H1 (cell line): ENCODE measurements at regions not wholly inside any gene's neighbourhood (a gene's known extent, or its start where the extent isn't known, plus 50 kb on each side); places are given as distances from the start of the nearest gene placed in this dataset.

ENCODE experiments used
- CTCF ChIA-PET: fragments of 300-600 bp; sonication (Branson Sonifier 250); formaldehyde crosslinking; loops from one replicate; lab custom pipeline; 2021; ENCODE audit not compliant: partially characterized antibody; lab: Charles Lee
- POLR2A ChIA-PET: fragments of 300-600 bp; sonication (Branson Sonifier 250); formaldehyde crosslinking; loops from one replicate; lab custom pipeline; 2021; ENCODE audit warnings: inconsistent platforms; ENCODE audit not compliant: partially characterized antibody; lab: Charles Lee
- DNase-seq, 2 experiments: peaks; one replicate each; pipeline versions ENCODE4 v3.0.0 to v3.0.0-alpha.2; 2010 to 2022; ENCODE audit warnings: low spot score in 2 of 2, low read depth in 1 of 2, mixed read lengths in 1 of 2
- FAIRE-seq: peaks from 2 replicates; lab custom pipeline; 2011; peaks lifted over from hg19 to GRCh38; lab: Jason Lieb, UNC
- H2AFZ ChIP-seq: 2 replicates; pipeline ENCODE4 v1.8.1; 2012; ENCODE audit warnings: low read length, inconsistent platforms
- H2AK5ac ChIP-seq: 2 replicates; pipeline ENCODE4 v1.6.1; 2013; ENCODE audit warnings: low read depth, low read length
- H2BK120ac ChIP-seq: replicated peaks from 2 replicates; pipeline ENCODE3; 2013; ENCODE audit warnings: low read depth, low read length, inconsistent platforms
- H2BK12ac ChIP-seq: 2 replicates; pipeline ENCODE4 v1.6.1; 2013; ENCODE audit warnings: low read depth, low read length
- H2BK15ac ChIP-seq: 2 replicates; pipeline ENCODE4 v1.6.1; 2013; ENCODE audit warnings: low read length
- H2BK20ac ChIP-seq: 2 replicates; pipeline ENCODE4 v1.6.1; 2013; ENCODE audit warnings: low read length
- H2BK5ac ChIP-seq: 2 replicates; pipeline ENCODE4 v1.6.1; 2013; ENCODE audit warnings: low read depth, low read length
- H3K14ac ChIP-seq: 2 replicates; pipeline ENCODE4 v1.6.1; 2013; ENCODE audit warnings: inconsistent platforms; ENCODE audit not compliant: insufficient read length
- H3K18ac ChIP-seq: 2 replicates; pipeline ENCODE4 v1.6.1; 2013; ENCODE audit warnings: low read length; ENCODE audit errors: extremely low read depth
- H3K23ac ChIP-seq: 2 replicates; pipeline ENCODE4 v1.6.1; 2013; ENCODE audit warnings: inconsistent platforms; ENCODE audit not compliant: insufficient read length
- H3K23me2 ChIP-seq: 2 replicates; pipeline ENCODE4 v1.6.1; 2013; ENCODE audit warnings: low read depth, low read length
- H3K27ac ChIP-seq: 2 replicates; pipeline ENCODE4 v1.6.1; 2011; ENCODE audit warnings: low read depth, low read length, inconsistent platforms
- H3K27me3 ChIP-seq, 4 experiments: replicated peaks in 1 of 4; 1 replicate in 1 of 4; 2 replicates in 3 of 4; pipeline versions ENCODE4 v1.6.1 to v1.8.1; 2011 to 2013; ENCODE audit warnings: low read length in 3 of 4, mild to moderate bottlenecking in 3 of 4, inconsistent platforms in 2 of 4, mixed read lengths in 2 of 4, moderate library complexity in 1 of 4; ENCODE audit not compliant: control insufficient read depth in 3 of 4, insufficient read depth in 3 of 4; ENCODE audit errors: extremely low read depth in 1 of 4
- H3K36me3 ChIP-seq, 4 experiments: 2 replicates each; pipeline versions ENCODE4 v1.6.1 to v1.8.1; 2011 to 2013; ENCODE audit warnings: mild to moderate bottlenecking in 4 of 4, low read length in 3 of 4, moderate library complexity in 2 of 4, control low read depth in 1 of 4, inconsistent platforms in 1 of 4; ENCODE audit not compliant: insufficient read depth in 4 of 4, control insufficient read depth in 2 of 4
- H3K4ac ChIP-seq: replicated peaks from 2 replicates; pipeline ENCODE3; 2013; ENCODE audit warnings: low read length, low read depth, mixed read lengths, inconsistent platforms; ENCODE audit not compliant: insufficient read length
- H3K4me1 ChIP-seq, 4 experiments: replicated peaks in 1 of 4; 1 replicate in 1 of 4; 2 replicates in 3 of 4; pipeline versions ENCODE4 v1.6.1 to v1.8.1; 2011 to 2013; ENCODE audit warnings: low read length in 3 of 4, inconsistent platforms in 2 of 4, mixed read lengths in 1 of 4; ENCODE audit not compliant: insufficient read depth in 4 of 4, control insufficient read depth in 3 of 4
- H3K4me2 ChIP-seq, 2 experiments: 2 replicates each; pipeline versions ENCODE4 v1.6.1 to v1.8.1; 2011 to 2013; ENCODE audit warnings: low read depth in 2 of 2, low read length in 2 of 2, control low read depth in 1 of 2, inconsistent platforms in 1 of 2, mild to moderate bottlenecking in 1 of 2; ENCODE audit not compliant: insufficient read depth in 1 of 2
- H3K4me3 ChIP-seq, 4 experiments: fragments of 200-600, 300-600 bp in 1 of 4; sonication (generic), shearing (Covaris generic), sonication (Bioruptor Twin) in 1 of 4; 2 replicates each; pipeline versions ENCODE4 v1.5.1 to v1.8.1; 2011 to 2016; ENCODE audit warnings: low read length in 4 of 4, low read depth in 3 of 4, control low read depth in 2 of 4, inconsistent platforms in 2 of 4, mild to moderate bottlenecking in 2 of 4, mixed read lengths in 1 of 4, moderate library complexity in 1 of 4; ENCODE audit not compliant: insufficient read depth in 2 of 4; ENCODE audit errors: extremely low read depth in 1 of 4
- H3K56ac ChIP-seq: replicated peaks from 2 replicates; pipeline ENCODE3; 2013; ENCODE audit warnings: low read depth, mild to moderate bottlenecking, mixed read lengths, low read length, inconsistent platforms; ENCODE audit not compliant: insufficient read length
- H3K79me1 ChIP-seq: 2 replicates; pipeline ENCODE4 v1.6.1; 2013; ENCODE audit warnings: low read depth, low read length, control low read depth
- H3K79me2 ChIP-seq, 2 experiments: 2 replicates each; pipeline versions ENCODE4 v1.6.1 to v1.8.1; 2012 to 2013; ENCODE audit warnings: low read length in 2 of 2, mild to moderate bottlenecking in 2 of 2, inconsistent platforms in 1 of 2; ENCODE audit not compliant: insufficient read depth in 2 of 2, control insufficient read depth in 1 of 2
- H3K9ac ChIP-seq, 4 experiments: replicated peaks in 1 of 4; 1 replicate in 1 of 4; 2 replicates in 3 of 4; pipeline versions ENCODE4 v1.6.1 to v1.8.1; 2011 to 2013; ENCODE audit warnings: low read depth in 3 of 4, low read length in 3 of 4, control low read depth in 2 of 4, mild to moderate bottlenecking in 2 of 4, moderate library complexity in 2 of 4, inconsistent platforms in 1 of 4; ENCODE audit errors: extremely low read depth in 1 of 4
- H3K9me3 ChIP-seq, 2 experiments: 2 replicates each; pipeline versions ENCODE4 v1.6.1 to v1.8.1; 2012 to 2013; ENCODE audit warnings: mild to moderate bottlenecking in 2 of 2, moderate library complexity in 2 of 2, control low read depth in 1 of 2, inconsistent platforms in 1 of 2, low read depth in 1 of 2, low read length in 1 of 2, mixed read lengths in 1 of 2; ENCODE audit not compliant: insufficient read depth in 2 of 2
- H4K20me1 ChIP-seq, 2 experiments: replicated peaks in 1 of 2; 2 replicates each; pipeline versions ENCODE3 to v1.8.1; 2011 to 2013; ENCODE audit warnings: inconsistent platforms in 2 of 2, low read length in 2 of 2, mild to moderate bottlenecking in 1 of 2; ENCODE audit not compliant: insufficient read depth in 2 of 2, control insufficient read depth in 1 of 2
- H4K5ac ChIP-seq: 2 replicates; pipeline ENCODE4 v1.6.1; 2013; ENCODE audit warnings: low read length, low read depth, mixed read lengths, inconsistent platforms; ENCODE audit not compliant: insufficient read length
- H4K8ac ChIP-seq: 2 replicates; pipeline ENCODE4 v1.8.0; 2013; ENCODE audit warnings: mild to moderate bottlenecking, moderate library complexity, low read length, inconsistent platforms; ENCODE audit not compliant: insufficient read depth; ENCODE audit errors: extremely low read depth
- H4K91ac ChIP-seq: replicated peaks from 2 replicates; pipeline ENCODE3; 2013; ENCODE audit warnings: low read length, mixed read lengths, inconsistent platforms; ENCODE audit not compliant: insufficient read length
- RFX5 ChIP-seq: IDR thresholded peaks from 2 replicates; pipeline ENCODE4 v1.6.1; 2011; ENCODE audit warnings: low read depth, low read length, improper control_type of control experiment, borderline replicate concordance
- SIN3A ChIP-seq, 2 experiments: IDR thresholded peaks in 1 of 2; conservative IDR thresholded peaks in 1 of 2; 2 replicates each; pipeline ENCODE4 v1.6.1; 2011 to 2012; ENCODE audit warnings: low read length in 2 of 2, improper control_type of control experiment in 1 of 2, low read depth in 1 of 2, mild to moderate bottlenecking in 1 of 2
- ZNF274 ChIP-seq: IDR thresholded peaks from 2 replicates; pipeline ENCODE4 v1.7.0; 2012; ENCODE audit warnings: low read length, borderline replicate concordance; ENCODE audit errors: extremely low read depth
- WGBS, 2 experiments: shearing (Covaris generic) in 1 of 2; methylation state at CpG; one replicate each; pipeline versions ENCODE4 v1.1.6 to v1.1.7; 2013 to 2015; ENCODE audit warnings: low lambda C conversion rate in 2 of 2, mixed read lengths in 2 of 2, inconsistent platforms in 1 of 2, low coverage in 1 of 2, missing lambda C conversion rate in 1 of 2; ENCODE audit not compliant: insufficient replicate concordance in 2 of 2, insufficient coverage in 1 of 2, insufficient read length in 1 of 2; ENCODE audit errors: extremely low coverage in 1 of 2, missing lambda C conversion rate in 1 of 2; 5-methylcytosine and 5-hydroxymethylcytosine counted together

DNA sequence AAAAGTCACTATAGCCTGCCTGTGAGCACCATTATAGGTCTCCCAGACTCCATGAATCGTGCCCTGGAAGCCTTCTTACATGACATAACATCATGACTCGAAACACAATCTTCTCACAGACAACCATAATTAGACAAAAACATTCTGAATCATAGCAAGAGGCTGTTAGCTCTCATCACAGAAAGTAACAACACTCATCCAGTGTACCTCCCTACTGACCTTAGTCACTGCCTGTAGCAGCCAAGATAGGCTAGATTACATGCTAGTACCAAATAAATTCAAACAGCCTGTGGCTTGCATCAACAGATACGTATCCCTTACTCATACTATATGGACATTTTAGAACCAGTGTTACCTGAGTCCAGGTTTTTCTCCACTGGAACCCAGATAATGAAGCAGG lies 663.8 kb upstream of the FOXG1 start:
- DNase-seq = no peak
- H3K23me2 ChIP-seq = no peaks in the 10 kb centered on the region
- TF ChIP-seq RFX5 = no peak
- TF ChIP-seq SIN3A (conservative IDR thresholded peaks at IDR 0.05 in 1 of 2, IDR thresholded peaks at IDR 0.05 in 1 of 2; ENCODE audit: low read depth in 1 of 2, low read length in 2 of 2) = no peak
- no peak for TF ChIP-seq ZNF274
- no peak overlapping the region for H2BK12ac ChIP-seq
- H3K18ac ChIP-seq = no peak overlapping the region
- no peak overlapping the region for H2BK15ac ChIP-seq
- POLR2A ChIA-PET = no interaction called here
- H3K4ac ChIP-seq = no peak overlapping the region
- 96% methylated on average over 3 of the region's 3 CpGs; no CpG with 5 or more reads in 1 of the 2 experiments for WGBS, 2 experiments
- no peak overlapping the region for H2AK5ac ChIP-seq
- no peak overlapping the region for H3K4me3 ChIP-seq
- no peak overlapping the region for H3K27ac ChIP-seq
- H3K14ac ChIP-seq = no peak overlapping the region
- H3K79me2 ChIP-seq = no peaks in the 10 kb centered on the region
- no peak overlapping the region for H4K5ac ChIP-seq
- H3K23ac ChIP-seq = no peak overlapping the region
- H4K20me1 ChIP-seq = no peaks in the 10 kb centered on the region
- H3K4me2 ChIP-seq = no peak overlapping the region
- CTCF ChIA-PET = no interaction called here
- H3K9me3 ChIP-seq = no peaks in the 10 kb centered on the region
- no peak for FAIRE-seq
- no peaks in the 10 kb centered on the region for H3K79me1 ChIP-seq
- no peak overlapping the region for H4K8ac ChIP-seq
- H3K9ac ChIP-seq = no peak overlapping the region
- H3K27me3 ChIP-seq = no peaks in the 10 kb centered on the region
- H3K36me3 ChIP-seq = no peaks in the 10 kb centered on the region
- H2AFZ ChIP-seq = no peak overlapping the region
- H3K4me1 ChIP-seq = no peaks in the 10 kb centered on the region
- no peak overlapping the region for H2BK20ac ChIP-seq
- no peak overlapping the region for H2BK120ac ChIP-seq
- no peak overlapping the region for H3K56ac ChIP-seq
- no peak overlapping the region for H4K91ac ChIP-seq
- H2BK5ac ChIP-seq = no peak overlapping the region
